HCT116 (cell line): ENCODE measurements at regions not wholly inside any gene's neighbourhood (a gene's known extent, or its start where the extent isn't known, plus 50 kb on each side); places are given as distances from the start of the nearest gene placed in this dataset.
"Not testable (repeated sequence)": the region's sequence is repeated elsewhere in the genome, so short reads cannot be mapped to it uniquely, and the experiment has no call there.

Source experiments
- CEBPB ChIP-seq: IDR thresholded peaks from 2 replicates; pipeline ENCODE4 v1.6.1; 2012; ENCODE audit warnings: low read depth
- EGR1 ChIP-seq: IDR thresholded peaks from 2 replicates; pipeline ENCODE4 v1.6.1; 2012; ENCODE audit warnings: low read depth
- ELF1 ChIP-seq: IDR thresholded peaks from 2 replicates; pipeline ENCODE4 v1.6.1; 2012; ENCODE audit warnings: low read depth, borderline replicate concordance
- EZH2 ChIP-seq: fragments of 200-600 bp; sonication (generic); IDR thresholded peaks from 2 replicates; pipeline ENCODE4 v1.6.1; 2017; ENCODE audit warnings: antibody characterized with exemption, mixed run types
- EZH2phosphoT487 ChIP-seq: fragments of 200-600 bp; IDR thresholded peaks from 2 replicates; pipeline ENCODE4 v1.6.1; 2018; ENCODE audit warnings: antibody characterized with exemption, borderline replicate concordance
- POLR2A ChIP-seq: IDR thresholded peaks from 2 replicates; pipeline ENCODE4 v1.7.0; 2011; ENCODE audit warnings: borderline replicate concordance; ENCODE audit not compliant: insufficient read depth, insufficient read length; ENCODE audit errors: extremely low read depth
- RAD21 ChIP-seq: IDR thresholded peaks from 2 replicates; pipeline ENCODE4 v1.6.1; 2012; ENCODE audit warnings: low read depth, mild to moderate bottlenecking
- SP1 ChIP-seq: IDR thresholded peaks from 2 replicates; pipeline ENCODE4 v1.6.1; 2012; ENCODE audit warnings: low read depth
- YY1 ChIP-seq: IDR thresholded peaks from 2 replicates; pipeline ENCODE4 v1.6.1; 2011; ENCODE audit warnings: low read length, low read depth, moderate library complexity, mild to moderate bottlenecking; ENCODE audit not compliant: insufficient replicate concordance; ENCODE audit errors: extremely low read depth
- ZNF274 ChIP-seq: fragments of 200-500 bp; sonication (Bioruptor generic); IDR thresholded peaks from 2 replicates; pipeline ENCODE4 v1.6.1; 2014; ENCODE audit warnings: mild to moderate bottlenecking, low read depth, low read length, inconsistent platforms
- TF ChIP-seq, protein P1 (sequence below): IDR thresholded peaks from 2 replicates; pipeline ENCODE4 v1.6.1; 2012; ENCODE audit warnings: low read depth
- TF ChIP-seq, protein P2 (sequence below), 3 experiments: fragments of 200-600 bp in 1 of 3; sonication (generic) in 1 of 3; IDR thresholded peaks in 2 of 3; conservative IDR thresholded peaks in 1 of 3; 2 replicates each; pipeline ENCODE4 v1.5.1; 2012 to 2017; ENCODE audit warnings: low read depth in 2 of 3, low read length in 2 of 3, antibody characterized with exemption in 1 of 3, borderline replicate concordance in 1 of 3, control low read depth in 1 of 3, mild to moderate bottlenecking in 1 of 3, mixed read lengths in 1 of 3, mixed run types in 1 of 3, moderate library complexity in 1 of 3; ENCODE audit not compliant: insufficient read depth in 1 of 3

DNA sequence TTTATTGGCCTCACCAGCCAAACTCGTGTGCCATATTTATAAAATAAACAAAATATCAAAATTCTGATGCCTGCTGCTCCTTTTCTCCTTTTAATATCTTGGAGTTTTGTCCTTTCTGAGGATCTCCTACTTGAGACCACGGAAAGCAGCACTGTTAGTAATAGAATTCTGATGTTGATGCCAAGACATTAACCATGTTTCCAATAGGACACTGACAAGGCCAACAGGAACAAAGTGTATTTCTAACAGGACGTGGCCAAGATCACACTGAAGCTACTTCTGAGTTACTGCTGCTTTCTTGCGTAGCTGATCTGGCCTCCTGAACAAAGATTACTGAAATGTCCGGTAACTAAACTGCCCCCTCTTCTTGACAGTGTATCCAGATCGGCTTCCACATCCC lies 848.5 kb downstream of the TTLL7 start:
- TF ChIP-seq, protein P1, sequence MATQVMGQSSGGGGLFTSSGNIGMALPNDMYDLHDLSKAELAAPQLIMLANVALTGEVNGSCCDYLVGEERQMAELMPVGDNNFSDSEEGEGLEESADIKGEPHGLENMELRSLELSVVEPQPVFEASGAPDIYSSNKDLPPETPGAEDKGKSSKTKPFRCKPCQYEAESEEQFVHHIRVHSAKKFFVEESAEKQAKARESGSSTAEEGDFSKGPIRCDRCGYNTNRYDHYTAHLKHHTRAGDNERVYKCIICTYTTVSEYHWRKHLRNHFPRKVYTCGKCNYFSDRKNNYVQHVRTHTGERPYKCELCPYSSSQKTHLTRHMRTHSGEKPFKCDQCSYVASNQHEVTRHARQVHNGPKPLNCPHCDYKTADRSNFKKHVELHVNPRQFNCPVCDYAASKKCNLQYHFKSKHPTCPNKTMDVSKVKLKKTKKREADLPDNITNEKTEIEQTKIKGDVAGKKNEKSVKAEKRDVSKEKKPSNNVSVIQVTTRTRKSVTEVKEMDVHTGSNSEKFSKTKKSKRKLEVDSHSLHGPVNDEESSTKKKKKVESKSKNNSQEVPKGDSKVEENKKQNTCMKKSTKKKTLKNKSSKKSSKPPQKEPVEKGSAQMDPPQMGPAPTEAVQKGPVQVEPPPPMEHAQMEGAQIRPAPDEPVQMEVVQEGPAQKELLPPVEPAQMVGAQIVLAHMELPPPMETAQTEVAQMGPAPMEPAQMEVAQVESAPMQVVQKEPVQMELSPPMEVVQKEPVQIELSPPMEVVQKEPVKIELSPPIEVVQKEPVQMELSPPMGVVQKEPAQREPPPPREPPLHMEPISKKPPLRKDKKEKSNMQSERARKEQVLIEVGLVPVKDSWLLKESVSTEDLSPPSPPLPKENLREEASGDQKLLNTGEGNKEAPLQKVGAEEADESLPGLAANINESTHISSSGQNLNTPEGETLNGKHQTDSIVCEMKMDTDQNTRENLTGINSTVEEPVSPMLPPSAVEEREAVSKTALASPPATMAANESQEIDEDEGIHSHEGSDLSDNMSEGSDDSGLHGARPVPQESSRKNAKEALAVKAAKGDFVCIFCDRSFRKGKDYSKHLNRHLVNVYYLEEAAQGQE = not testable (repeated sequence)
- TF ChIP-seq, protein P2, sequence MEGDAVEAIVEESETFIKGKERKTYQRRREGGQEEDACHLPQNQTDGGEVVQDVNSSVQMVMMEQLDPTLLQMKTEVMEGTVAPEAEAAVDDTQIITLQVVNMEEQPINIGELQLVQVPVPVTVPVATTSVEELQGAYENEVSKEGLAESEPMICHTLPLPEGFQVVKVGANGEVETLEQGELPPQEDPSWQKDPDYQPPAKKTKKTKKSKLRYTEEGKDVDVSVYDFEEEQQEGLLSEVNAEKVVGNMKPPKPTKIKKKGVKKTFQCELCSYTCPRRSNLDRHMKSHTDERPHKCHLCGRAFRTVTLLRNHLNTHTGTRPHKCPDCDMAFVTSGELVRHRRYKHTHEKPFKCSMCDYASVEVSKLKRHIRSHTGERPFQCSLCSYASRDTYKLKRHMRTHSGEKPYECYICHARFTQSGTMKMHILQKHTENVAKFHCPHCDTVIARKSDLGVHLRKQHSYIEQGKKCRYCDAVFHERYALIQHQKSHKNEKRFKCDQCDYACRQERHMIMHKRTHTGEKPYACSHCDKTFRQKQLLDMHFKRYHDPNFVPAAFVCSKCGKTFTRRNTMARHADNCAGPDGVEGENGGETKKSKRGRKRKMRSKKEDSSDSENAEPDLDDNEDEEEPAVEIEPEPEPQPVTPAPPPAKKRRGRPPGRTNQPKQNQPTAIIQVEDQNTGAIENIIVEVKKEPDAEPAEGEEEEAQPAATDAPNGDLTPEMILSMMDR (IDR thresholded peaks at IDR 0.05 in 2 of 3, conservative IDR thresholded peaks at IDR 0.05 in 1 of 3; ENCODE audit: borderline replicate concordance in 1 of 3, insufficient read depth in 1 of 3, low read depth in 2 of 3, low read length in 2 of 3) = not testable (repeated sequence)
- not testable (repeated sequence) for TF ChIP-seq EZH2, CEBPB, EZH2phosphoT487, POLR2A, SP1, ELF1, YY1, ZNF274, EGR1, RAD21
